NOMO-1 (cell line): ENCODE measurements at regions not wholly inside any gene's neighbourhood (a gene's known extent, or its start where the extent isn't known, plus 50 kb on each side); places are given as distances from the start of the nearest gene placed in this dataset.

Experiments
- DNase-seq, 2 experiments: peaks; one replicate each; lab custom pipeline; 2025; ENCODE audit not compliant: unreplicated experiment in 2 of 2; lab: John Stamatoyannopoulos, UW

- DNase-seq, result no peak
Observed at GRCh38 chr11:107151579-107151978, 133.3 kb upstream of the GUCY1A2 start.

- no peak for DNase-seq
Observed at GRCh38 chr11:107151158-107151557, 132.9 kb upstream of the GUCY1A2 start.

- no peak for DNase-seq
Observed at GRCh38 chr11:107140983-107141382, 122.7 kb upstream of the GUCY1A2 start.

GRCh38 chr11:107139396-107139795 is 121.1 kb upstream of the GUCY1A2 start:
- DNase-seq, result no peak

- no peak for DNase-seq
Observed at GRCh38 chr11:107136892-107137291, 118.6 kb upstream of the GUCY1A2 start.

GRCh38 chr11:107131756-107132155 is 113.5 kb upstream of the GUCY1A2 start:
- no peak for DNase-seq

- no peak for DNase-seq
Observed at GRCh38 chr11:107123022-107123421, 104.7 kb upstream of the GUCY1A2 start.

- no peak for DNase-seq
Observed at GRCh38 chr11:107118025-107118720, 99.9 kb upstream of the GUCY1A2 start.

- DNase-seq, result no peak
Observed at GRCh38 chr11:107116358-107116757, 98.1 kb upstream of the GUCY1A2 start.

- DNase-seq, result no peak
Observed at GRCh38 chr11:107102692-107103477, 84.6 kb upstream of the GUCY1A2 start.

GRCh38 chr11:107092667-107093066 is 74.4 kb upstream of the GUCY1A2 start:
- no peak for DNase-seq

- DNase-seq, result no peak
Observed at GRCh38 chr11:107078375-107078774, 60.1 kb upstream of the GUCY1A2 start.

GRCh38 chr11:107076832-107077231 is 58.6 kb upstream of the GUCY1A2 start:
- no peak for DNase-seq

GRCh38 chr11:107071129-107071528 is 52.9 kb upstream of the GUCY1A2 start:
- no peak for DNase-seq
